GM21528 (cell line): ENCODE measurements at regions not wholly inside any gene's neighbourhood (a gene's known extent, or its start where the extent isn't known, plus 50 kb on each side); places are given as distances from the start of the nearest gene placed in this dataset.
"Not testable (repeated sequence)": the region's sequence is repeated elsewhere in the genome, so short reads cannot be mapped to it uniquely, and the experiment has no call there.

Source experiments
- ATAC-seq: cut with Tn5 transposase; IDR thresholded peaks from one replicate; pipeline ENCODE4 v1.9.1; 2021; ENCODE audit warnings: mild to moderate bottlenecking, moderate library complexity; ENCODE audit not compliant: unreplicated experiment, low FRiP score

DNA sequence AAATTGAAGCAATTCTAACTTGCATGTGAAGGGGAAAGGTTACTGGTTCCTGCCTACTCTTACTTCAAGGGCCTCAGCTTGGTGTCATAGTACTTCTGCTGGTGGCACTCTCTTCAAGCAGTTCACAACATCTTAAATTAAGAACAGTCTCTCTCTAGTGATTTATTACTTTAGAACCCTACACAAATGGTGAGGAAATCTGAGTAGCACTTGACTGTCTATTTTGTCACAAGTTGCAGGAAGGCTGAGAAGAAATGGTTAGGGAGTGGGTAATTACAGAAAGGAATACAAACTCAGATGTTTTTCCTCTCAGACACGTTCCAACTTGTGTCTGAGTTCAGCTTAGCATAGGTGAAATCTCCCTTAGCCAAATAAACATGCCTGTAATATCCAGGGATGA is 242.3 kb upstream of the GRIA3 start:
- ATAC-seq, result no peak

- ATAC-seq, result no peak
Observed at GRCh38 chrX:122943918-122944317, 240.2 kb upstream of the GRIA3 start.

- no peak for ATAC-seq
Observed at GRCh38 chrX:122945328-122945727, 238.8 kb upstream of the GRIA3 start.

DNA sequence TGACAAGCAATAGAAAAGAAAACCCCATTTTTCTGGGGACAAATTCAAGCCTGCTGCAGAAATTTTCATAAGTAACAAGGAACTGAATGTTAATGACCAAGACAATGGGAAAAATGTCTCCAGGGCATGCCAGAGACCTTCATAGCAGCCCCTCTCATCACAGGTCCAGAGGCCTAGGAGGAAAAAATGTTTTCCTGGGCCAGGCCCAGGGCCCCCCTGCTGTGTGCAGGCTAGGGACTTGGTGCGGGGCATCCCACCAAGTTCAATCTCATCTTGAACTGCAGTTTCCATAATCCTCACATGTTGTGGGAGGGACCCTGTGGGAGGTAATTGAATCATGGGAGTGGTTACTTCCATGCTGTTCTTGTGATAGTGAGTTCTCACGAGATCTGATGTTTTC is 211.5 kb upstream of the GRIA3 start:
- ATAC-seq, result no peak

DNA sequence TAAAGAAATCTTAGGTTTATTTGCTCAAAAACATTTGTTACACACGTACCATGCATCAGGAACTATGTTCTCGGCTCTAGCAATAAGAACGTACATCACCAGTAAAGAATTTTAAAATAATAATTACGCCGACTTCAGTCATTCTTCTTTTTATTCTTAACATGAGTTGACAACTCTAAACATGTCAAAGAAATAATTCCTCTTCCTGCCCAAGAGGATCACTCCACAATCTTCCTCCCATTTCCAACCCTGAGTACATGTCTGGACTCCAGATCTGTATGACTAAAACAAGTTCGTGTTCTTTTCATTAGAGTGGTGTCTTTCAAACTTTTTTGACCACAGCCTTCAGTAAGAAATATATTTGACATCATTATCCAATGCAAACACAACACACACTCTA is 201.6 kb upstream of the GRIA3 start:
- ATAC-seq, result no peak

- not testable (repeated sequence) for ATAC-seq
Observed at GRCh38 chrX:123002844-123003243, 181.2 kb upstream of the GRIA3 start.

- ATAC-seq, result no peak
Observed at GRCh38 chrX:123013141-123013540, 170.9 kb upstream of the GRIA3 start.

DNA sequence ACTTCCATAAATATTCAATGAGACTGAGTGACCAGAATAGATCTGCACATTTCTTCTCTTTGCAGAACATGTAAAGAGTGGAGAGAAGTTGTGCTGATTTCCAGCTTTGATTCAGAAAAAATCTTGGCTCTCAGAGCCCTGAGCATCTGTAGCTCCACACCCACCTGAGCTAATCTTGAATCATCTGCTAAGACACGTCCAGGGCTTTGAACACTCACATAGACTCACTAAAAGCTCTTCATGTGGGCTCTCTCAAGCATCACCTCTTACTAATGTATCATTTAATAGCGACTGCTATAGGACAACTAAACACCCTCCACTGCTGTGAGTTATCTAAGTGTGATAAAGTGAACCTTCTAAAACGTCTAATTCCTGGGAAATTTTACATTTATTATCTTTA is 147.7 kb upstream of the GRIA3 start:
- no peak for ATAC-seq

DNA sequence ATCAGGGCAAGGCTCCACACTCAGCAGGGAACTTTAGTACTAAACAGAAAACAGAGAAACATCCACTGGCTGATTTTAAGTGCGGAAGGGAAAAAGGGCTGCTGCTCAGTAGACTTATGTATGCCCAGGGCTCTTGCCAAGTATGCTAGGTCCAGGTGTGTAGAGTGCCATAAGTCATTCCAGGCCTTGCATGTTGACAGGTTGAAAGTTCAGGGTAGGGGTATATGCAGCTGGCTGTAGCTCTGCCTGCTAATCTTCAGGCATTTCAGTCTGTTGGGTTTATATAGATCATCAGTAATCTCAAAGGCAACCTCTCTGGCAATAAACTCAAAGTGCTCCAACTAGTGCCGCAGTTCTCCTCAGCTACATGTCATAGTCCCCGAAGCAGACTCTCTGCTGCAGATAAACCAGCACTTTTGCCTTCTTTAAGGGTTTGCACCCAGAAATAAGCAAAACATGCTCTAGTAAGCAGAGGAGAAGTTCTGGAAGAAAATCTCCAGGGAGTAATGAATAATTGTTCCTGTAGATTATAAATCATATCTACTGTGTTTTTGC is 134.9 kb upstream of the GRIA3 start:
- no peak for ATAC-seq

DNA sequence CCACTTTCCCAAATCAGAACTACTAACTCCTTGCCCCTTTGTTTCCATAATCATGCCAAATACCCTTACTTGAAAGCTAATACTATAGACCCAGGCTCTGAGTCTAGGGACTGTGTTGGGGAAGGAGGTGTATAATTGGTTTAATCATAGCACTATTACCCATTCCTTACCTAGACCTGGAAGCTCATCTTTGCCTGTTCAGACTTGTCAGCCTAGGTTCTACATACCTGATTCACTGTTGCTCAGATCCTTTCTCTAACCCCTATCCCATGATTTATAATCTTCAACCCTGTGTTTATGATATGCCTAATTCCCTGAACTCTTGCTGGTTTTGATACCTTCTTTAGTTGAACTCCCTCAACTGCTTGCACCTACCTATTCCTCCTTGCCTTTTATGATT is 123.1 kb upstream of the GRIA3 start:
- ATAC-seq, result no peak

GRCh38 chrX:123064053-123064452 is 120.0 kb upstream of the GRIA3 start:
- ATAC-seq, result no peak

DNA sequence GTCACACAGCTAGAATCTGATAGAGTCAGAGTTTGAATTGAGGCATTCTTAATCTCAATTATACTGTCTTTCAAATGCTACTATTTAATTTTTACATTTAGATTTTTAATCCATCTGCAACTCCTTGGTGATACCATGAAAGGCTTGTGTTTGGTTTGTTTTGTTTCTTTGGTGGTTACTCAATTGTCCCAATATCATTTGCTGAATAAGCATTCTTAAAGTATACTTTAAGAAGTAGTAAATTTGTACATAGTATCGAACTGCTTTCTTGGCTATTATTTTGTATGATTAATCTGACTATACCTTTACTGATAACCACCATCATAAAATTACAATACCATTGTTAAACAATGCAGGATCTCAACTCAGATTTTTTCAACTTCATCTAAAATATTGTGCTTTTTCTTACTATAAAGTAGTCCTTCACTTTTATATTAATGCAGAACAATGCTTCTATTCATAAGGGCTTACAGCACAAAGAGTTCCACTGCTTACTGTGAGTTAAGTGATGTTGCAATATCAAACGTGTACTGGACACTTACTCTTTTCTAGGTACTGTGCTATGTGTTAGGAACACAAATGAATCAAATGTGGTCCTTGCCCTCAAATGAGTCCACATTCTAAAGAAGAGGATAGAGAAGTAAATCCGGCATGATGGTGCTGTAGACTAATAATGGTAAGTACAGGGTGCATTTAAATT is 111.2 kb upstream of the GRIA3 start:
- ATAC-seq, result no peak

- ATAC-seq, result no peak
Observed at GRCh38 chrX:123075947-123076561, 108.0 kb upstream of the GRIA3 start.

GRCh38 chrX:123077631-123078030 is 106.4 kb upstream of the GRIA3 start:
- ATAC-seq, result no peak

DNA sequence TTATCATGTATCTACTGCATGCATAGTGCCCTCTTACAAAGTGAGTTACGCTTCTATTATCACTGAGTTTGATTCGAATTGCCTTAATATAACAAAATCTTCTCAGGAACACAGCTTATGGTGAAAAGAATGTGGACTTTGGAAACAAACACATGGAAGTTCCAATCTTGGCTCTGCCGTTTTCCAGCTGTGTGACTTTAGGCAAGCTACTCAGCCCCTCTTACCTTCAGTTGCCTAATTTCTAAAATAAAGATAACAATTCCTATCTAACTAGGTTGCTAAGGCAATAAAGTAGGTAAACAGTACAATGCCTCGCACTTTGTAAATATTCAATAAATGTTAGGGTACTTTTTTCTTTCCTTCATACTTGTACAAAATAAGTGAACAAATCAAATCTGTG is 104.0 kb upstream of the GRIA3 start:
- ATAC-seq, result no peak

DNA sequence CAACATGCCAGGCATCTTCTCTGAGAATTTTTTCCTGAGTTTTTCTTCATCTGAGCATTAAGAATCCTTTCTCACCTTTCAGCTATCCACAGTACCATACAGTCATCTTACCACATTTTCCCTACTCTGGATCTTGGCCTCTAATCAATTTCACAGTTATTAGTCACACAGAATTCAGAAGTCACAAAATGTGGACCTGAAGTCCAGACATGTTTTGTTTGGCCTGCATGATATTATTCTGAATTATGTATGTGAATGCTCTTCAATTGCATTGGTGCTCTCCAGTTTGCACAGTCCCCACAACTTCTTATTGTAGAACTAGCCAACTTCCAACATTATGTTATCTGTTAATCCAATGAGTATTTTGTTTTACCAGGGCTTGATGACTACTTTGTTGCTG is 102.3 kb upstream of the GRIA3 start:
- ATAC-seq, result no peak

- ATAC-seq, result no peak
Observed at GRCh38 chrX:123083924-123084323, 100.2 kb upstream of the GRIA3 start.

DNA sequence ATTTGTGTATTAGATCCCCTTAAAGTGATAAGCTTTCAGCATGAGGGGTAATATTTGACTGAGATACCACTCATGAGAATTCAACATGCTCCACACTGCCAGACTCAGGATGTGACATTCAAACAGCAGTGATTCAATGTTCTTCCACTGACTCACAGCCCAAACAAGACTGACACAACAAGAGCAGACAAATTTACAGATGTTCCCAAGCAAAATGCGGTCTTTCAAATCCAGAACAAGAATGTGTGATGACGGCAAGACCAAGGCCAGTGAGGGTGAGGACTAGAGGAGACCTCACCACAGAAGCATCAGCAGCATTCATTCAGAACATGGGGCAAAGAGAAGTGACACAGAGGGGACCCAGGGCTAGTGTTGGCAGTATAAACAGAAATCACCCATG is 99.3 kb upstream of the GRIA3 start:
- no peak for ATAC-seq

GRCh38 chrX:123085311-123085940 is 98.7 kb upstream of the GRIA3 start:
- ATAC-seq, result no peak

DNA sequence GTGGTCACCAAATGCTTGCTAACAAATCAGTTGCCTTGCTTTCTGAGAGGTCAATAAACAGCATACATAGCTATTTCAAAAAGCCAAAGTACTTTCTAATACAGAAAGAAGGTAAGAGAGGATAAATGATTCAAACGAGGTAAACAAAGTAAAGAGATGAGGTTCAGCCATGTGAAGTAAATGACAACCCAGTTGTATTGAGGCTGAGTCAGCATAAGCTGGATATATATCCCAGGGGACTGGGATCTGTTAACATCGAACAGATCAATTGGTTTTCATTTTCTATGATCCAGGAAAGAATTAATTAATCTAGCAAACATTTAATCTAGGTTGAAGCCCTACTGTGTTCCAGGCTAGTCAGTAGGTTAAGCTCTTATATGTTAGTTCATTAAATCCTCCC is 97.3 kb upstream of the GRIA3 start:
- ATAC-seq, result no peak

DNA sequence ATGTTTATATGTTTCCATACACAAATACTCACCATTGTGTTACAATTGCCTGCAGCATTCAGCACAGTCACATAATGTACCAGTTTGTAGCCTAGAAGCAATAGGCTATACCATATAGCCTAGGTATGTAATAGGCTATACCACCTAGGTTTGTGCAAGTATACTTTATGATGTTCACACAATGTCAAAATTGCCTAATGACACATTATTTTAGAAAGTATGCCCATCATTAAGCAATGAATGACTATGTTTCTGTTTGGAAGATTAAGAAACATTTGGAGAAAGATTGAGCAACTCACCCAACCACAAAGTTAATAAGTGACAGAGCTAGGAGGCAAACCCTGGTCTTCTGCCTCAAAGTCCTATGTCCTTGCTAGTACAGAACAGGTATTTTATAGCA is 96.8 kb upstream of the GRIA3 start:
- ATAC-seq, result no peak

GRCh38 chrX:123088331-123088730 is 95.7 kb upstream of the GRIA3 start:
- no peak for ATAC-seq
